Astrocyte (in vitro differentiated cells and primary cell): ENCODE measurements at regions not wholly inside any gene's neighbourhood (a gene's known extent, or its start where the extent isn't known, plus 50 kb on each side); places are given as distances from the start of the nearest gene placed in this dataset.
A peak's percentile ranks its signal among the peaks of the same experiment; 100 is the strongest.

Experiments
- DNase-seq: peaks from one replicate; pipeline ENCODE4 v3.0.0-alpha.2; 2010; ENCODE audit warnings: low read depth
- FAIRE-seq: peaks from 2 replicates; lab custom pipeline; 2011; peaks lifted over from hg19 to GRCh38; lab: Jason Lieb, UNC
- H2AFZ ChIP-seq: 2 replicates; pipeline ENCODE4 v1.6.0; 2012; ENCODE audit warnings: low read depth, low read length, inconsistent platforms
- H3K27ac ChIP-seq: 2 replicates; pipeline ENCODE4 v1.5.1; 2011; ENCODE audit warnings: low read depth, low read length, inconsistent platforms
- H3K27me3 ChIP-seq: 2 replicates; pipeline ENCODE4 v1.6.0; 2011; ENCODE audit warnings: low read length, inconsistent platforms; ENCODE audit not compliant: insufficient read depth
- H3K36me3 ChIP-seq: 2 replicates; pipeline ENCODE4 v1.5.1; 2011; ENCODE audit warnings: low read length, inconsistent platforms; ENCODE audit not compliant: insufficient read depth
- H3K4me1 ChIP-seq: 2 replicates; pipeline ENCODE4 v1.5.1; 2011; ENCODE audit warnings: low read length, inconsistent platforms; ENCODE audit not compliant: insufficient read depth
- H3K4me2 ChIP-seq: 2 replicates; pipeline ENCODE4 v1.6.0; 2012; ENCODE audit warnings: low read length, inconsistent platforms
- H3K4me3 ChIP-seq: 2 replicates; pipeline ENCODE4 v1.5.1; 2011; ENCODE audit warnings: low read depth, mild to moderate bottlenecking, low read length, inconsistent platforms; ENCODE audit not compliant: insufficient read depth
- H3K79me2 ChIP-seq: 2 replicates; pipeline ENCODE4 v1.6.0; 2012; ENCODE audit warnings: mild to moderate bottlenecking, low read length, inconsistent platforms; ENCODE audit not compliant: insufficient read depth
- H3K9ac ChIP-seq: 2 replicates; pipeline ENCODE4 v1.6.0; 2012; ENCODE audit warnings: mild to moderate bottlenecking, low read length, inconsistent platforms
- H3K9me3 ChIP-seq: 2 replicates; pipeline ENCODE4 v1.5.1; 2012; ENCODE audit warnings: low read depth, mild to moderate bottlenecking, low read length, inconsistent platforms; ENCODE audit not compliant: insufficient read depth
- H4K20me1 ChIP-seq: 2 replicates; pipeline ENCODE4 v1.6.0; 2012; ENCODE audit warnings: low read length, inconsistent platforms; ENCODE audit not compliant: insufficient read depth
- H3K27ac Mint-ChIP-seq: one replicate; pipeline ENCODE4 v1.8.0; 2021; ENCODE audit warnings: mild to moderate bottlenecking, mixed read lengths; ENCODE audit not compliant: unreplicated experiment
- H3K27me3 Mint-ChIP-seq: one replicate; pipeline ENCODE4 v1.8.0; 2021; ENCODE audit warnings: low read depth, mixed read lengths; ENCODE audit not compliant: unreplicated experiment
- H3K36me3 Mint-ChIP-seq: one replicate; pipeline ENCODE4 v1.8.0; 2021; ENCODE audit warnings: low read depth, mixed read lengths; ENCODE audit not compliant: unreplicated experiment
- H3K4me1 Mint-ChIP-seq: one replicate; pipeline ENCODE4 v1.8.0; 2021; ENCODE audit warnings: low read depth, mixed read lengths; ENCODE audit not compliant: unreplicated experiment
- H3K4me3 Mint-ChIP-seq: one replicate; pipeline ENCODE4 v1.8.0; 2021; ENCODE audit warnings: mild to moderate bottlenecking, moderate library complexity, mixed read lengths; ENCODE audit not compliant: unreplicated experiment
- H3K9me3 Mint-ChIP-seq: one replicate; pipeline ENCODE4 v1.8.0; 2021; ENCODE audit warnings: mild to moderate bottlenecking, mixed read lengths; ENCODE audit not compliant: unreplicated experiment
- CTCF ChIP-seq: IDR thresholded peaks from 2 replicates; pipeline ENCODE4 v1.5.1; 2011; ENCODE audit warnings: low read depth, mild to moderate bottlenecking, inconsistent platforms, low read length, moderate library complexity; ENCODE audit not compliant: insufficient read depth
- EZH2 ChIP-seq: IDR thresholded peaks from 2 replicates; pipeline ENCODE4 v1.6.1; 2012; ENCODE audit warnings: mild to moderate bottlenecking, low read length, inconsistent platforms; ENCODE audit not compliant: insufficient read depth

- no peaks in the 10 kb centered on the region for H4K20me1 ChIP-seq
- no peaks in the 10 kb centered on the region for H3K4me1 ChIP-seq
- no peak overlapping the region for H2AFZ ChIP-seq
- no peaks in the 10 kb centered on the region for H3K9me3 ChIP-seq
- no peak for TF ChIP-seq CTCF
- TF ChIP-seq EZH2 = no peak
- Mint-ChIP-seq H3K9me3 (peaks cover 2% of the 10 kb centered on the region), H3K36me3 (no peaks in the 10 kb centered on the region), H3K4me1 (no peaks in the 10 kb centered on the region), H3K27ac (no peak overlapping the region), H3K27me3 (no peaks in the 10 kb centered on the region), H3K4me3 (no peak overlapping the region)
- FAIRE-seq (no peak), DNase-seq (peak; percentile 3)
- no peak overlapping the region for H3K4me2 ChIP-seq
- no peak overlapping the region for H3K4me3 ChIP-seq
- no peak overlapping the region for H3K9ac ChIP-seq
- H3K36me3 ChIP-seq = no peaks in the 10 kb centered on the region
- H3K27me3 ChIP-seq = no peaks in the 10 kb centered on the region
- H3K27ac ChIP-seq = no peak overlapping the region
- H3K79me2 ChIP-seq = no peaks in the 10 kb centered on the region
These were observed 128.5 kb upstream of the CYSLTR1 start for GRCh38 chrX:78455901-78456300.

- no peak overlapping the region for H3K9ac ChIP-seq
- DNase-seq (no peak), FAIRE-seq (no peak)
- no peak for TF ChIP-seq CTCF
- peaks cover 2% of the 10 kb centered on the region for H3K9me3 Mint-ChIP-seq
- H4K20me1 ChIP-seq = no peaks in the 10 kb centered on the region
- no peak overlapping the region for H3K27ac Mint-ChIP-seq
- H3K79me2 ChIP-seq = no peaks in the 10 kb centered on the region
- H3K36me3 ChIP-seq = no peaks in the 10 kb centered on the region
- no peak overlapping the region for H3K4me3 ChIP-seq
- no peaks in the 10 kb centered on the region for H3K27me3 ChIP-seq
- H3K27ac ChIP-seq = no peak overlapping the region
- no peaks in the 10 kb centered on the region for H3K27me3 Mint-ChIP-seq
- H3K4me1 ChIP-seq = no peaks in the 10 kb centered on the region
- no peak overlapping the region for H2AFZ ChIP-seq
- no peak overlapping the region for H3K4me3 Mint-ChIP-seq
- H3K4me2 ChIP-seq = no peak overlapping the region
- no peaks in the 10 kb centered on the region for H3K4me1 Mint-ChIP-seq
- H3K36me3 Mint-ChIP-seq = no peaks in the 10 kb centered on the region
- H3K9me3 ChIP-seq = no peaks in the 10 kb centered on the region
These were observed 124.9 kb upstream of the CYSLTR1 start for GRCh38 chrX:78452356-78452755.

DNA sequence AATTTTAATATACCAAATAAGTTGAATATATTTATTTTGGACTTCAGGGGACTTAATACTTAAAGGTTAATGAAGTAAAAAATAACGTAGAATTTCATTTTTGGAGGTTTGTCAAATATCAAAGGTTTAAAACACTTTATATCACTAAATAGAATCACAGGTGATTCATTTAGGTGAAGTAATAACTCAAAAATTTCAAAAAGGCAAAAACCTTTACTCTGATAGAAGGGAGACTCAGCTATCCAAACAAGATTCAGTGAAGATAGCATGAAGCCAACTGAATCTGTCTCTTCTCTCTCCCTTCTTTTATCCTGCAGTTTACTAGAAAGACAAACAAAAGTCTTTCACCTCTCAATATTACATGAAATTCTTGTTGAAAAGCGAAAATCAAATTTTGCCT is 110.2 kb upstream of the CYSLTR1 start:
- no peak overlapping the region for H3K27ac Mint-ChIP-seq
- Histone ChIP-seq H3K36me3 (no peaks in the 10 kb centered on the region), H3K4me2 (no peak overlapping the region), H3K9me3 (no peaks in the 10 kb centered on the region), H3K9ac (no peak overlapping the region), H3K27ac (no peak overlapping the region), H3K4me3 (no peak overlapping the region), H2AFZ (no peak overlapping the region), H3K27me3 (no peaks in the 10 kb centered on the region), H3K79me2 (no peaks in the 10 kb centered on the region), H4K20me1 (no peaks in the 10 kb centered on the region), H3K4me1 (no peaks in the 10 kb centered on the region)
- H3K4me1 Mint-ChIP-seq = no peaks in the 10 kb centered on the region
- H3K27me3 Mint-ChIP-seq = no peaks in the 10 kb centered on the region
- no peak overlapping the region for H3K4me3 Mint-ChIP-seq
- H3K36me3 Mint-ChIP-seq = no peaks in the 10 kb centered on the region
- no peak for DNase-seq
- H3K9me3 Mint-ChIP-seq = no peaks in the 10 kb centered on the region
- peak; percentile 56 for FAIRE-seq
- TF ChIP-seq CTCF (no peak), EZH2 (no peak)
